DND-41 (cell line): ENCODE measurements at regions not wholly inside any gene's neighbourhood (a gene's known extent, or its start where the extent isn't known, plus 50 kb on each side); places are given as distances from the start of the nearest gene placed in this dataset.

Source experiments
- EZH2 ChIP-seq: IDR thresholded peaks from 3 replicates; pipeline ENCODE4 v1.6.1; 2012; ENCODE audit warnings: borderline replicate concordance, low read depth, mild to moderate bottlenecking, moderate library complexity, low read length, inconsistent platforms; ENCODE audit not compliant: severe bottlenecking
- TF ChIP-seq, protein P1 (sequence below): IDR thresholded peaks from 2 replicates; pipeline ENCODE4 v1.5.1; 2012; ENCODE audit warnings: borderline replicate concordance, low read length, moderate library complexity, mild to moderate bottlenecking; ENCODE audit not compliant: poor library complexity, severe bottlenecking; ENCODE audit errors: extremely low read depth

DNA sequence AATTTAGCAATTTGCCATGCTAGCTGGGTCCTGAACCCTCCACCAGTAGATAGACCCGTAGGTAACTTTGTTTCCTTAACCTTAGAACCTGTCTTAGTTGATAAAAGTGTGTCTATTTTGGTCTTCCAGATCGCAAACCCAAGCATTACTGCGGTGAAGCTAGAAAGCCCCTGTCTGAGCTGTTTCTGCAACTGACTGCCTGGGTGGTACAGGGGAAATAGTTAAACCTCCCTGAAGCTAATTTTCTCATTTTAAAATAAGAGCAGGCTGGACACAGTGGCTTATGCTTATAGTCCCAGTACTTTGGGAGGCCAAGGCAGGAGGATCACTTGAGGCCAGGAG is 67.9 kb upstream of the EPCAM start:
- TF ChIP-seq, protein P1, sequence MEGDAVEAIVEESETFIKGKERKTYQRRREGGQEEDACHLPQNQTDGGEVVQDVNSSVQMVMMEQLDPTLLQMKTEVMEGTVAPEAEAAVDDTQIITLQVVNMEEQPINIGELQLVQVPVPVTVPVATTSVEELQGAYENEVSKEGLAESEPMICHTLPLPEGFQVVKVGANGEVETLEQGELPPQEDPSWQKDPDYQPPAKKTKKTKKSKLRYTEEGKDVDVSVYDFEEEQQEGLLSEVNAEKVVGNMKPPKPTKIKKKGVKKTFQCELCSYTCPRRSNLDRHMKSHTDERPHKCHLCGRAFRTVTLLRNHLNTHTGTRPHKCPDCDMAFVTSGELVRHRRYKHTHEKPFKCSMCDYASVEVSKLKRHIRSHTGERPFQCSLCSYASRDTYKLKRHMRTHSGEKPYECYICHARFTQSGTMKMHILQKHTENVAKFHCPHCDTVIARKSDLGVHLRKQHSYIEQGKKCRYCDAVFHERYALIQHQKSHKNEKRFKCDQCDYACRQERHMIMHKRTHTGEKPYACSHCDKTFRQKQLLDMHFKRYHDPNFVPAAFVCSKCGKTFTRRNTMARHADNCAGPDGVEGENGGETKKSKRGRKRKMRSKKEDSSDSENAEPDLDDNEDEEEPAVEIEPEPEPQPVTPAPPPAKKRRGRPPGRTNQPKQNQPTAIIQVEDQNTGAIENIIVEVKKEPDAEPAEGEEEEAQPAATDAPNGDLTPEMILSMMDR = no peak
- no peak for TF ChIP-seq EZH2
